ENCODE measurements at regions not wholly inside any gene's neighbourhood (a gene's known extent, or its start where the extent isn't known, plus 50 kb on each side); places are given as distances from the start of the nearest gene placed in this dataset.
"Not testable (repeated sequence)": the region's sequence is repeated elsewhere in the genome, so short reads cannot be mapped to it uniquely, and the experiment has no call there.

DNA sequence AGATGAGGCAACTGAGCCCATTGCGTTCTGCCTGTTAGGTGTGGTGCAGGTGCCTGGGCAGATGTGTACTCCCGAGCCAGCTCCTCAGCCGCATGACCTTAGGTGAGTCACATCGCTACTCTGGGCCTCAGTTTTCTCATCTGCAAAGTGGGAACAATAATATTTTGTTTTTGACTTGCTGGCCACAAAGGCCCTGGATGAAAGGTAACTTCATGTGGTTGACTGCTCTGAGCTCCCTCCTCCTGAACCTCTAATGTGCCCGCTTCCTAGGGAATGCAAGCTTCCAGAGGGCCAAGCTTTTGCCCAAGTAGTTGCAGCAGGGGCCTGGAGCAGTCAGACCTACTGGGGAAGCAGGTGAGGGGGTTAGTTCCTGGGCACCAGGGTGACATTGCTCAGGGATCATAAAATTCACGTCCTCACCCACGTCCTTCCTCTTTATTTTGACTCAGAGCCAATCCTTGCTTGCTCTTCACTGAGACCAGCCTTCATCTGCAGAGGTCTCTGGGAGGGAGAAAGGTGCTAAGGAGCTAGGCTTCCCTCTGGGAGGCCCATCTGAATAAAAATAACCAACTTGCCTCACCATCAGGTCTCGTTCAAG is 149.0 kb upstream of the TLE3 start:
- in situ Hi-C loops (cut with HindIII; ENCODE audit: low sequenced_read_pairs) = no loop called here

DNA sequence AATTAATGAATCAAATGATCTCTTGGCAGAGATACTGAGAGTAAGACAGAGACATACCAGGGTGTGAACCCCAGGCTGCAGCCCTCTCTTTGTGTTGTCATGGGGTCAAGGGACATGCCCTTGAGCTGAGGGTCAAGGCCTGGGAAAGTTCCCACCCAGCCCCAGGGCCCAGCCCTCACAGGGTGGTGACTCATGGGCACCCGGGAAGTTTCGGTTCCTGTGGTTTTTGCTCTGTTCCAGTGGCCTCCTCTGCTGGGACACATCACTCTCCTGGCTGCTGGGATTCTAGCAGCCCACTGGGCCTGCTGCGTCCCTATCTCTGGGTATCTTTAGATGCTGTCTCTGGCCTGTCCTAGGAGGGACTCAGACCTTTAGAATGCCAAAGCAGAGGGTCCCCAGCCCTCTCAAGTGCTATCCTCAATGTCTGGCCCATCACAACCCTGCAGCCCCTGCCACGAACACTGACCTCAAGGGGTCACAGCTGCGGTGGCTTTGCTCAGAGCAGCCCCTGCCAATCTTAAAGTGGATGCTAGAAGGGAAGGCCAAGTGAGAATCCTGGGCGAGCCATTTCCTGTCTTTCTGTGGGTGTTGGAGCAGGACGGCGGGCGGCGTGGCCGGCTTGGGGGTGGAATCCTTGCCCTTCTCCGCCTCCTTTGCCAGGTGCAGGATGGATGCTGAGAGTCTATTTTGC is 148.4 kb upstream of the TLE3 start:
- in situ Hi-C loops (cut with HindIII; ENCODE audit: low sequenced_read_pairs) = no loop called here

DNA sequence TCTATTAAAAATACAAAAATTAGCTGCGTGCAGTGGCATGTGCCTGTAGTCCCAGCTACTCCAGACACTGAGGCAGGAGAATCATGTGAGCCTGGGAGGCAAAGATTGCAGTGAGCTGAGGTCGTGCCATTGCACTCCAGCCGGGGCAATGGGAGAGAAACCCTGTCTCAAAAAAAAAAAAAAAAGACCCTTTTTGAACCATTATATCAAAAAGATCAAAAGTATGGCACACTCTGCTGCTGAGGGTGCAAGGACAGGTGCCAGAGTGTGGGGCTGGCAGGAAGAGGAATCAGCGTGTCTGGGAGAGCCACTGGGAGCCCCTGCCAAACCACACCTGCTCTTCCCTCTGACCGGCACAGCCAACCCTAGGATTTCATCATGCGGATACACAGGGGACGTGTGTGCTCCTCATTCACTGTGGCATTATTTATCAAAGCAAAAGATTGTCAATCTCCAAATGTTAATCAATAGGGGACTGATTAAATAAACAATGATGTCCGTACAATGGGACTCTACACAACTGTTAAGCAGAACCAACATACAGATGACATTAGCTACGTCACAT is 147.3 kb upstream of the TLE3 start:
- in situ Hi-C loops (cut with HindIII; ENCODE audit: low sequenced_read_pairs) = no loop called here

DNA sequence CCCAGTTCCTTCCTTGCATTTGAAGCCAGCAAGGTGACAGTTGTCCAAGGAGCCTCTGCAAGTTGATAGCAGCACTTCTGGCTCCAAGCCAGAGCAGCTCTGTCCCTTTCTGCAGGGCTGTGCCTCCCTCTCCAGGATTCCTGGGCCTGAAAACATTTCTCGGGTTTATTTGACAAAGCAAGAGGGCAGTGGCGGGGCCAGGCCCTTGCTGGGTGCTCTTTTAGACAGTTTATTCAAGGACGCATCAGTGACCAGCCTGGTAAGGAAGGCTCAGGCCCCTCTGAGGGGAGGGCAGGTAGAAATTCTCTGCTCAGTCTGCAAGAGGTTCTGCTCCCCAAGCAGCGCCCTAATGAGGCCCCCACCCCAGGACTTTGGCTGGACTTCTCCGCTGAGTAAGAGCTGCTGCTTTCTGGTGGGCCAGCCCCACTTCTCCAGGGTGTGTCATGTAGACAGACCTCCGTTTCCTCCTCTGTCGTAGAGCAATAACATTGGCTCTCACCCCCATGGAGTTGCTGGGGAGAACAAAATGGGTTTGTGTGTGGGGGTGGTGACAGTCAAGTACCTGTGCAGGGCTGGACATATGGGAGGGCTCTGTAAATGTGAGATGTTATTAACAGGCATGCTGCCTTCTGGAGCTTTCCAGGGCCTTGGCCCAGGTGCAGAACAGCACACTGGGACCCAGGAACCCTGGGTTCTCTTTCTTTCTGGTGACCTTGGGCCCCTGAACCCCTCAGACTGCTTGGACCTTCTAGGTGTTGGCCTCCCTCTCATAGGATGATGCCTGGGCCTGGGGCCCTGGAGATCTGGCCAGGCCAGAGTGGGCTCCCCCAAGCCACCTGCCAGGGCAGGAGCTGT is 146.2 kb upstream of the TLE3 start:
- in situ Hi-C loops (cut with HindIII; ENCODE audit: low sequenced_read_pairs) = no loop called here

DNA sequence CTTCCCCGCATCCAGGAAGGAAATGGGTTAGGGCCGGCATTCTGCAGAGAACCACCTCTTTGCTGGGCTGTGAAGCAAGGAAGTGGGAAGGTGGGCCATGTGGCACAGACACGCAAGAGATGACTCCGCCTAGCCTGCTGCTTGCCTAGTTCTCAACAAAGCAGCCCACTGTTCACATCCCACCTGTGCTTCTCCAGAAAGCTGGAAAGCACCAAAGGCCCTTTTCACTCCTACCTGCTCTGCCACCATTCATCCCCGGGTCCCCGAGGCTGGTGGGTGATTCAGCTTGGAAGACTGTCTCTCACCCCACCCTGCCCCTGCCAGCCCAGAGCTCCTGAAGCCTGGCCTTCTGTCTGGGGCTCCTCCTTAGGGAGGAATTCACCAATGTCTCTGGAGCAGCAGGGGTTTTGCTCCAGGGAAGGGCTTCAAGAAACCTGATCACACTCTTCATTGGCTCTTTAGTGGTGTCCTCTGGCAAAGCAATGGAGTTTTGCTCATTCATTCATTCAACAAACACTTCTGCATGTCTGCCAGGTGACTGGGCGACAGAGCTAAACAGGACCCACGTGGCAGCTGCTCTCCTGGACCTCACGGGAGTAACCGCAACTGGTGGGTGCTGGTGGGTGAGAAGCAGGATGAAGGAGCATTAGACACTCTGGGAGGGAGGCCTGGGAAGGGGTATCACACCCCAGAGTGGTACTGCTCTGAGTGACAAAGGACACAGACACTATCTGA is 145.4 kb upstream of the TLE3 start:
- in situ Hi-C loops (cut with HindIII; ENCODE audit: low sequenced_read_pairs) = no loop called here

DNA sequence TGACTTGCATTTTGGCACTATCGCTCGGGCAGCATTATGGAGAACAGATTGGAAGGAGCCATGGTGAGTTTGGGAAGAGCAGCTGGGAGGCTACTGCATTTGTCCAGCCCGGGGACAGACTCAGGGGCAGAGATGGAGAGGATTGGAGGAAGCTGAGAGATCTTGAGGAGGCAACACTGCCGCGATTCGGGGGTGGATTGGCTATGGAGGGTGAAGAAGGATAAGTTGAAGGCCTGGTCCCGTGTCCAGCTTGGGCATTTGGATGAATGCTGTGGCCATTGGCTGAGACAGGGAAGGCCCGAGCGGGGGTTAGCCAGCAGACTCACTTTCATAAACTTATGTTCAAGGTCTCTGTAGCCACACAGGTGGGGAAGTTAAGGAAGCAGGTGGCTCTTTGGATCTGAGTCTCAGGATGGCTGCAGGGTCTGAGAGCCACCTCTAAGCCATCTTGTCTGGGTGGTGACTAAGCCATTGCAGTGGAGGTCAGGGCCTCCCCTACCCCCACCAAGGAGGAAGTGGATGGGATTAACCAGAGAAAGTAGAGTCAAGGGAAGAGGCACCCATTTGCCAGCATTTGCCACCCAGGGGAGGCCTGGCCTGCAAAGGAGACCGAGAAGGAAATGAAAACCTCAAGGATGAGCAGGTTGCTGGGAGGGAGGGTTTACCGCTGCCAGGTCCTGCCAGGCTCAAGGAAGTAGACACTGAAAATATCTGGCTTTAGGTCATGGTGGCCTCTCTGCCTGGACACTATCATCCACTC is 144.0 kb upstream of the TLE3 start:
- in situ Hi-C loops (cut with HindIII; ENCODE audit: low sequenced_read_pairs) = no loop called here

DNA sequence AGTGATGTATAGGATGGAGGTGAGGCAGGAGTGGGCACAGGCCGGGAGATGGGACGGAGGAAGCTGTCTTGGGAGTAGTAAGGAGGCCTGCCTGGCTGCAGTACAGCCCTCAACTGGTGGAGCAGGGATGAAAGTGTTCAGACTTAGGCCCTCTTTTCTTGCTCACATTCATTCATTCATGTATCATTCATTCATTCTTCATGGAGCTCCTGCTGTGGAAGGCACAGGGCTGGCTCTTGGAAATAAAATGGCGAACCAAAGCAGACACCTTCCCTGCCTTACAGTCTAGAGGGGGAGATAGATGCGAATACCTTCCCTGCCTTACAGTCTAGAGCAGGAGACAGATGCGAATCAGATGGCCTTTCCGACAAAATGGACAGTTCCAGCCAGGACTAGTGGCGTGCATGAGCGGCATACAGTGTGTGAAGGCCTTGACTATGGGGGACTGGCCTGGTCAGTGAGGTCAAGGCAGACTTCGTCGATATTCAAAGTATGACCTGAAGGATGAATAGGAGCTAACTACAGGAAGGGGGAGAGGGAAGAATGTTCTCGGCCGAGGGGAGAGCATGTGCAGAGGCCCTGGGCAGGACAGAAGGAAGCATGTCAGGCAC is 143.2 kb upstream of the TLE3 start:
- in situ Hi-C loops (cut with HindIII; ENCODE audit: low sequenced_read_pairs) = no loop called here

DNA sequence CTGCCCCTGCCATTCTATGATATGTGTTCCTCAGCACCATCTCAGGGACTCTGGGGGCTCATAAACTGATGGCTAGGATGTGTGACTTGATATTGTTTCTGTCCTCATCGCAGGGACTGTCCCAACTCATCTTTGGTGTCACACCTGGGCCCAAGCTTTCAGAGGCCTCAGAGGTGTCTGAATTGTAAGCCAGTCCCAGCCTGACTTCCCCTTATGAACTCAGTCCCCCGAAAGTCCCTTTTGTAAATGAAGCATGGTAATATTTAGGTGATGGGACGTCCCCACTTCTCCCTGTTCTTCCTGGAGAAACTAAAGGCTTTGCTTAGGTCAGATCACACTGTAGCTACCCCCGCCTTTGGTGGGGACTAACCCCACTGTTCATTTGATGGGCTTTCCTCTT is 142.4 kb upstream of the TLE3 start:
- in situ Hi-C loops (cut with HindIII; ENCODE audit: low sequenced_read_pairs) = no loop called here

DNA sequence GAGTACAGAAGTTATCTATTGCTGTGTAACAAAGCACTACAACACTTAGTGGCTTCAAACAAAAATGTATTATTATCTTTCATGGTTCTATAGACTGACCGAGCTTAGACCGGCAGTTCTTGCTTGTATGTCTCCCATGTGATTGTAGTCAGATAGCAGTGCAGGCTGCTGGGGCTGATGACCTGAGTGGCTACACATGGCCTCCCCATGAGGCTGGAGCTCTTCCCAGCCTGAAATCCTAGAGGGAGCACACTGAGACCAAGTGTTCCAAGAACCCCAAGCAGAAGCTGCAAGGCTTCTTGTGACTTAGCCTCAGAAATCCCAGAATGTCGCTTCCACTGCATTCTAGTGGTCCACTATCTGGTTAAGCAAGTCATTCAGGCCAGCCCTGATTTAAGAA is 141.2 kb upstream of the TLE3 start:
- in situ Hi-C loops (cut with HindIII; ENCODE audit: low sequenced_read_pairs) = no loop called here

DNA sequence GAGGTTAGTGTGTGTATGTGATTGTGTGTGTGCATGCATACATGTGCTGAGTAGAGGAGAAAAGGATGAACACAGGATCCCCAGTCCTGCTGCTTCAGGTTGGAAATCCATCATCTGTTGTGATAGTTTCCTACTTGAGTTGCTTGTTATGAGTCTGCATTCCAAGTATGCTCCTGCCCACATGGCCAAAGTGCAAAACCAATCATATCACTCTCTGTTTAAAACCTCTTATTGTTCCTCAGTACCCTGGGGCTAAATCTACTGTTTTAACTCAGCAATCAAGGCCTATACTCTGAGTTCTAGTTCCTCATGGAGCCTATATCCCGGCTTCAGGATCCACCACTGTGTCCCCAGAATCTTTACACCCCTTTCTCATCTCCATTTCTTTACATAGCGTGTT is 139.9 kb upstream of the TLE3 start:
- in situ Hi-C loops (cut with HindIII; ENCODE audit: low sequenced_read_pairs) = no loop called here

DNA sequence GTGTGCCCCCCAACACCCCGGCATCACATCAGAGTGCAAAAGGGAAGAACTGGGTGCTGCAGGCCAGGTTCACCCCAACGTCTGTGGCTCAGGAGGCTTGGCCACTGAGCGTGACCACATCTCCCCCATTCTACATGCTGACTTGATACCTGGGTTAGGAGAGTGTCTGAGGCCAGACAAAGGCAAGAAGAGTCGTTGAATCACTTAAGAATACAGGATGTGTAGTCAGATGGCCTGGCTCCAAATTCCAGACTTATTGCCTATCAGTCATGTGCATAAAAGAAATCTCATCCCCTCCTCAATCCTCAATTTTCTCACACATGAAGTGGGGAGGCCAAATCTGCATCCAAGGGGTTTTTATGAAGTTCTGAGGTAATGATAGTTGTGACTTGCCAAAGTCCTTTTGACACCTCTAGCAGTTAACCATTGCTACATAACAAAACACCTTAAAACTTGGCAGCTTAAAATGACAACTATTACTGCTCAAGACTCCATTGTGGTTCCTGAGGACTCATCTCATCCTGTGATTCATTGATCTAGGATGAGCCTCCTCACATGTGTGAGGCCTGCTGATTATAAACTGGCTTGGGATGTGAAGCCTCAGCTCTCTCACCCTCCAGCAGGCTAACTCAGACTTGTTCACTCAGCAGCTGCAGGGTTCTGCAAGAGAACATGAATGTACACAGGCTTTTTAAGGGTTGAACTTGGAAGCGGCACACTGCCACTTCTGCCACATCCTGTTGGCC is 138.8 kb upstream of the TLE3 start:
- in situ Hi-C loops (cut with HindIII; ENCODE audit: low sequenced_read_pairs) = no loop called here

DNA sequence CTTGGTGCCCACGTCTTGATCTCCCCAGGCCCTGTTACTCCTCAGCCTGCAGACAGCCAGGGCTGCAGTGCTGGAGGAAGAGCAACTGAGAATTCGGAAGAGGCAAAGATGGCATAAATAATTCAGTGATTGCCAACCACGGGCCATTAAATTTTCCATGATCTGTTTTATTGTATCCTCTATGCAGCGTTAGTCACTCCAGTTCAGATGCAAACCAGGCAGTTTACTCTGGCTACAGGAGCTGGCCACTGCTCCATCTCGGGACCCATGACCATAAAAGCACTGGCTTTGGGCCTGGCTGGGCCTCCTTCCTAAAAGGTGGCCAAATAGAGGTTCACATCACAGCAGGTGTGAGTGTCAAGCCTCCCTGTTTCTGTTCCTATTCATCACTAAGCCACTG is 137.6 kb upstream of the TLE3 start:
- in situ Hi-C loops (cut with HindIII; ENCODE audit: low sequenced_read_pairs) = no loop called here

DNA sequence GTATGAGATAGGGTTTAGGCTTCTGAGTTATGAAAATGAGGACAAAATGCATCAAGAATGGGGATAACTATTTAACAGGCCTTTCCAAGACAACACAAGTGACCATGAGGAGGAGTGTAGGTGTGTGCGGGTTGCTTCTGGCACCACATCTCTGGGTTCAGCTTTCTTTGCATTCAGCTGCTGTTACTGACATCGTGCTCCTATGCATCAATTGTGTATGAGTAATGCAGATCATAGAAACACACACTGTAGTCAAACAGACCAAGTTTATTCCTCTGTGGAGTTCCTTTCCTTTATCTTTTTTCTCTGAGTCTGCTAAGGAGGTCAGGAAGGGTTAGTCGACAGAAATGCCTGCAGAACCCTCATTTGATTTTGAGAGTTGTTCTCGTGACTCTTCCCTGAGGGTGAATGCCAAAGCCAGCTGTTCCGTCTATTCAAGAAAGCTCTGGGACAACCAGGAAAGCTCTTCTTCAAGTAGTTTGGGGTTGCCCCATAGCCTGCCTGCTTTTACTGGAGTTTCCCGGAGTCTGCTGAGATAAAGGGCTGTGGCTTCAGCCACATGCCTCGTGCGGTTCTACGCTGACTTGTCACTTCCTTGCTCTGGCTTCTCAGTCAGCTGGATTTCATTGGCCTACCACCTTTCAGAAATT is 136.7 kb upstream of the TLE3 start:
- in situ Hi-C loops (cut with HindIII; ENCODE audit: low sequenced_read_pairs) = no loop called here

DNA sequence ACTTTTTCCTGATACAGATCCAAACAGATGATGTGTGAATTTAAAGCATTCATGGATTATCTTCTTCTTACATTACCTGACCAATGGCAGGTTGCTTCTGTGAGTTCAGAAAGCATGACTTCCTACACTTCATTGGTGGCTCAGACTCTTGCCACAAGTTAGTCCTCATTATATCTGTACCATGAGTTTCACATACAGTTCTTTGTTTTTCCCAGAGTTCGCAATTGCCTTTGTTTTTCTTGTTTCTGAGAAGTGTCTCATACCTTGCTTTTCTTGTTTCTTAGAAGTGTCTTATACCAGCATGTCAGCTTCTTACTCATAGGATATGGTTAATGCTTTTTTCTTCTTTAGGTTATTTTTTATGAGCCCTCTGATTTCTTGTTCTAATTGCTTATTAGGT is 133.8 kb upstream of the TLE3 start:
- in situ Hi-C loops (cut with HindIII; ENCODE audit: low sequenced_read_pairs) = no loop called here

DNA sequence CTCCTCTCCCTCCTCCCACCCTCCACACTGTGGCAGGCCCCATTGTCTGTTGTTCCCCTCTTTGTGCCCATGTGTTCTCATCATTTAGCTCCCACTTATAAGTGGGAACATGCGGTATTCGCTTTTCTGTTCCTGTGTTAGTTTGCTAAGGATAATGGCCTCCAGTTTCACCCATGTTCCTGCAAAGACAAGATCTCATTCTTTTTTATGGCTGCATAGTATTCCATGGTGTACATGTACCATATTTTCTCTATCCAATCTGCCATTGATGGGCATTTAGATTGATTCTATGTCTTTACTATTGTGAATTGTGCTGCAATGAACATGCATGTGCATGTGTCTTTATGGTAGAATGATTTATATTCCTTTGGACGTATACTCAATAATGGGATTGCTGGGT is 130.2 kb upstream of the TLE3 start:
- in situ Hi-C loops (cut with HindIII; ENCODE audit: low sequenced_read_pairs) = not testable (repeated sequence)

DNA sequence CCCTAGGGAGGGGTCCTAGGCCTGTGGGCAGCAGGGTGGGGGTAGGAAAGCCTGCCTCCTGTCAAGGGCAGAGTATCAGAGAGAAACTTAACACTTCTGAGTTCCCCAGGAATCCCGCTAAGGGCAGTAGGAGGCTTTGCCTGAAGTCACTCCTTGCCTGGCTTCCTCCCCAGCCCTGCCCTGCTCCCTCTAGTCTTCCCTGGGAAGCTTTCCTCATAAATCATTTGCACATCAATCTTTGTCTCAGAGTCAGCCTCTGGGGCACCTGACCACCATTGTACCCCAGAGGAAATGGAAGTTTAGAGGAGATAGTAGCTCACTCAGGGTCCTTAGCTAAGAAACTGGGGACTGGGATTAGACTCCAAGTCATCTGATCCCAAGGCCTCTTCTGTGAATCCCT is 129.4 kb upstream of the TLE3 start:
- in situ Hi-C loops (cut with HindIII; ENCODE audit: low sequenced_read_pairs) = no loop called here

DNA sequence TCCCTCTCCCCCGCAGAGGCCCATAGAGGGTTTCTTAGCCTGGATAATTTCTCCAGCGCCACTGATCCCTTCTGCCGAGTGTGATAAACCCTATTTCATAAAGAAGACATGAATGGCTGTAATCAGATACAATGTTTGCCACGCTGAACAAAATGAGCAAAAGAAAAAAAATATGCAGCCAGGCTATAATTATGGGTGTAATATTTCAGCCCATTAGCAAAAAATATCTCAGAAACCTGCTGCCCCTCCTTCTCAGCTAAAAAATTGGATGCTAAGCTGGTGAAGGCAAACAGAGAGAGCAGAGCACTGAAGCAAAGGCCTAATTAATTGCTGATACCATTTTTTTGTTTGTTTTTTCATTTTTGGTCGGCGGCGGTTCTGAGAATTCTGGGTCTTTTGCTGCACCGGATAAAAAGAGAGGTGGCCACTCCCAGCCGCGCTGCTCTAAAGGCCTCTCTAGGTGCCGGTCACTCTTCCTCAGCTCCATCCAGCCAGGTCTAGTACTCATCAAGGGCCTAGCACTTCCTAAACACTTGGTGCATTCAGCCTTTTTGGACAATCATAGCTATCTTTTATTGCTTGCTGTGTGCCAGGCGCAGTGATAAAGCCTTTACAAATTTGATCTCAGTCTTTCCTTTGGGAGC is 128.7 kb upstream of the TLE3 start:
- in situ Hi-C loops (cut with HindIII; ENCODE audit: low sequenced_read_pairs) = no loop called here

DNA sequence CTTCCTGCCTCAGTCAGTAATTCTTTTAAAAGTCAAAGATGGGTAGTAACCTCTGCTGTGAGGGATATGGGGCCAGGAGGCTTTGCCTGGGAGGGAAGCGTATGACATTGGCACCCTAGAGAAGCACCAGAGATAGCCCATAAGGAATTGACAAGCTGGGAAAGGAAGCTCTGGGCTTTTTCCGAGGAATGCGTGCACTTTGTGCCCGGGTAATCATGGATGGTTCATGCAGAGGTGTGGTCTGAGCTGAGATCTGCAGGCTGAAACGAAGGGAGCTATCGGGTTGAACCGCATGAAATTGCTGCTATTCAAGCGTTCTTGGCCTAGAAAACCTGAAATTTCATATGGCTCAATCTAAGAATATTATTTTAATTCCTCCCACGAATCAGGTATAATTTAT is 127.7 kb upstream of the TLE3 start:
- in situ Hi-C loops (cut with HindIII; ENCODE audit: low sequenced_read_pairs) = no loop called here

Data from endothelial cell of hepatic sinusoid (primary cell).